Cardiac muscle cell (in vitro differentiated cells and primary cell): ENCODE measurements at regions not wholly inside any gene's neighbourhood (a gene's known extent, or its start where the extent isn't known, plus 50 kb on each side); places are given as distances from the start of the nearest gene placed in this dataset.
A peak's percentile ranks its signal among the peaks of the same experiment; 100 is the strongest.

Source experiments
- DNase-seq, 2 donors: peaks; one replicate each; pipeline versions ENCODE4 v3.0.0 to v3.0.0-alpha.2; 2010 to 2017; ENCODE audit warnings: low read depth in 1 of 2, low spot score in 1 of 2
- H3K27ac ChIP-seq: fragments of 200-600 bp; sonication (generic); 2 replicates; pipeline ENCODE4 v1.5.1; 2016
- H3K27me3 ChIP-seq: fragments of 200-600 bp; sonication (generic); 2 replicates; pipeline ENCODE4 v1.6.0; 2016; ENCODE audit warnings: control low read depth
- H3K36me3 ChIP-seq: fragments of 200-600 bp; sonication (generic); 2 replicates; pipeline ENCODE4 v1.5.1; 2016; ENCODE audit warnings: control low read depth
- H3K4me1 ChIP-seq: fragments of 200-600 bp; sonication (generic); 2 replicates; pipeline ENCODE4 v1.8.1; 2017; ENCODE audit warnings: low read depth, mild to moderate bottlenecking, mixed run types
- H3K4me3 ChIP-seq: fragments of 200-600 bp; sonication (generic); 2 replicates; pipeline ENCODE4 v1.5.1; 2016; ENCODE audit warnings: mild to moderate bottlenecking
- H3K9me3 ChIP-seq: fragments of 200-600 bp; sonication (generic); 2 replicates; pipeline ENCODE4 v1.5.1; 2017; ENCODE audit warnings: low read depth, mild to moderate bottlenecking, control low read depth
- TF ChIP-seq, protein P1 (sequence below): IDR thresholded peaks from 2 replicates; pipeline ENCODE4 v1.5.1; 2012; ENCODE audit warnings: low read depth, mild to moderate bottlenecking, low read length

DNA sequence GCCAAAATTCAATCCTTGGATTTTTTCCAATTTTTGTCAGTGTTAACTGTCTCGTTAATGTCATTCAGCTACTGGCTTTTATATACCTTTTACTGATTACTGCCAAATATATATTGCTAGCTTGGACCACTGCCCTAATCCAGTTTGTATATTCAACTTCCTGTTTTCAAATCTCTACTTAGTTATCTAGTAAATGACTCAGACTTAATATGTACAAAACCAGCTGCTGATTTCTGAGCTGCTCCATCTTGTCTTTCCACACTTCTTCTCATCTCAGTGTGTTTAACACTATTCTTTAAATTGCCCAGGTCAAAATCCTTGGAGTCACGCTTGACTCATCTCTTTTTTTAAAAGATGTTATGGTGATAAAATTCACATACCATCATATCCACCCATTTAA is 1196.7 kb downstream of the RAPGEF2 start:
- no peaks in the 10 kb centered on the region for H3K36me3 ChIP-seq
- H3K4me3 ChIP-seq, result no peak overlapping the region
- DNase-seq, result peak in 1 of 2 donors; percentile 0
- H3K4me1 ChIP-seq, result no peaks in the 10 kb centered on the region
- H3K27ac ChIP-seq, result no peak overlapping the region
- TF ChIP-seq, protein P1, sequence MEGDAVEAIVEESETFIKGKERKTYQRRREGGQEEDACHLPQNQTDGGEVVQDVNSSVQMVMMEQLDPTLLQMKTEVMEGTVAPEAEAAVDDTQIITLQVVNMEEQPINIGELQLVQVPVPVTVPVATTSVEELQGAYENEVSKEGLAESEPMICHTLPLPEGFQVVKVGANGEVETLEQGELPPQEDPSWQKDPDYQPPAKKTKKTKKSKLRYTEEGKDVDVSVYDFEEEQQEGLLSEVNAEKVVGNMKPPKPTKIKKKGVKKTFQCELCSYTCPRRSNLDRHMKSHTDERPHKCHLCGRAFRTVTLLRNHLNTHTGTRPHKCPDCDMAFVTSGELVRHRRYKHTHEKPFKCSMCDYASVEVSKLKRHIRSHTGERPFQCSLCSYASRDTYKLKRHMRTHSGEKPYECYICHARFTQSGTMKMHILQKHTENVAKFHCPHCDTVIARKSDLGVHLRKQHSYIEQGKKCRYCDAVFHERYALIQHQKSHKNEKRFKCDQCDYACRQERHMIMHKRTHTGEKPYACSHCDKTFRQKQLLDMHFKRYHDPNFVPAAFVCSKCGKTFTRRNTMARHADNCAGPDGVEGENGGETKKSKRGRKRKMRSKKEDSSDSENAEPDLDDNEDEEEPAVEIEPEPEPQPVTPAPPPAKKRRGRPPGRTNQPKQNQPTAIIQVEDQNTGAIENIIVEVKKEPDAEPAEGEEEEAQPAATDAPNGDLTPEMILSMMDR, result no peak
- H3K9me3 ChIP-seq, result no peaks in the 10 kb centered on the region
- no peaks in the 10 kb centered on the region for H3K27me3 ChIP-seq

DNA sequence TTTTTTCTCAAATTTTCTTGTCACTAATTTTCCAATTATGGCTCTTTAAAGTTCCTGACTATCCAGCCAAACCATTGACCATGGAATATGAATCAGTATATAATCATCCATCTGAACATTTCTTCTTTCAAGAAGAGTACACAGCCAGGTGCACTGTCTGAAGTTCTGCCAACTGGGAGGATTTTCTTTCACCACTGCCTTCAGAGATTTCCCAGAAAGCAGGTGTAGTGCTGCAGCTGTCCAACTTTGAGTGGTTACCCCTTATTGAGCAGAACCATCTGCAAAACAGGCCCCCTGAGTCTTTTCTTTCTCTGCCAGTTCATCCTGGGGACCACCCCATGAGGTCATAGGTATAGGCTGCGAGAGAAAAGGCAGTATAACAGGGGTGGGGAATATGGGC is 1213.2 kb downstream of the RAPGEF2 start:
- Histone ChIP-seq H3K4me1 (no peaks in the 10 kb centered on the region), H3K36me3 (no peaks in the 10 kb centered on the region), H3K27ac (no peak overlapping the region), H3K9me3 (no peaks in the 10 kb centered on the region), H3K27me3 (no peaks in the 10 kb centered on the region), H3K4me3 (no peak overlapping the region)
- TF ChIP-seq, protein P1, result no peak
- no peak for DNase-seq

DNA sequence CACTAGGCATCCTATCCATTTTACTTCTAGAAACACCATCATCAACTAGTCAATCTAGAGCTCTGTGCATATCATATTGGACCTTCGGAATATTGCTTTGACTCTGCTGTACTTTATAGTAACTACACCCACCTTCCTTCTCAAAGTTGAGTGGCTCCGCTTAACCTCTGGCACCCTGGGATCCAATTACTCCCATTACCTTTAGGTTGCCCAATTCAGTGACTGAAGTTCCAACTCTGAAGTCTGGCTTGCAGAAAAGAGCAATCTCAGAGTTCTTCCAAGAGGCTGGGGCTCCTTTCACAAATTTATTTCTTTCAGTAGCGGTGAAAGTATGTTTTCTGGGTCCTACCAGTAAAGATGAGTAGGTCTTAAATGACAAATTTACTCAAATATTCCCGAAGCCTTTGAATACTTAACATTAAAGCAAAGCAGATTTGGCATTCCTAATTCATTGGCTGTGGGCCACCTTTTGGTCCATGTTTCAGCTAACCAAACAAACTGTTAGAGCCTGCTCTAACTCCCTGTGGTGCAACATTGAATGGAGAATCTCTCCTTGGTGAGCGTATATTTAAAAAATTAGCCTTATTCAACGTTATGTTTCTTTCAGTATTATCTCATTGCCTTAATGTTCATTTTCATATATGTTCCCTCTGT is 1215.8 kb downstream of the RAPGEF2 start:
- Histone ChIP-seq H3K9me3 (no peaks in the 10 kb centered on the region), H3K4me3 (no peak overlapping the region), H3K27ac (no peak overlapping the region), H3K36me3 (no peaks in the 10 kb centered on the region), H3K4me1 (no peaks in the 10 kb centered on the region), H3K27me3 (no peaks in the 10 kb centered on the region)
- TF ChIP-seq, protein P1, result no peak
- DNase-seq, result no peak

DNA sequence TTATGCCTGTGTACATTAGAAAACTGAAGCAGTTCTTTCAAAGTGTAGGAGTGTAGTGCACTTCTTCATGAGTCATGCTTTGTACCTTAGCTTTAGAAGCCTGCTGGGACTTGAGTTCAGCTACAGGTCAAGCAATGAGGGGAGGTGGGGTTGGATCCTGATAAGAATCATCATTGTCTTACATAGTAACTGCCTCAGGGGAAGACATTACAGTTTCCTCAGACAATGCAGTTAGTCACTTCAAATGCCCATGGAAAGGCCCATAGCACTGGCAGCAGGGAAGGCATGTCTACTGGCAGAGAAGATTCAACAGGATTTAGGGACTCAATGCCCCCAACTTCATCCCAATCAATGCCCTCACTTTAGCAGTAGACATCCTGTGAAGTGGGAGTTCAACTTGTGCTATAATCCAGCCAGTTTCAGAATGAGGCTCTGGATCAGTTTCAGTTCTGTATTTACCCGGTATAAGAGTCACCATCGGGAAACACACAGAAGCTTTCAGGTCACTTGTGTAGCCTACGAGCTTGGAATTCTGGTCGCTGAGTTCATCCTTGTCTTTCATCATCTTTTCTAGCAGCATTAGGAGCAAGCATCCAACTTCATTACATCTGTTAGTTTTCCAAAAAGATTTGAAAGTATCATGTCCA is 1216.5 kb downstream of the RAPGEF2 start:
- Histone ChIP-seq H3K36me3 (no peaks in the 10 kb centered on the region), H3K27me3 (no peaks in the 10 kb centered on the region), H3K4me3 (no peak overlapping the region), H3K27ac (no peak overlapping the region), H3K4me1 (no peaks in the 10 kb centered on the region), H3K9me3 (no peaks in the 10 kb centered on the region)
- DNase-seq, result peak in 1 of 2 donors; percentile 11
- TF ChIP-seq, protein P1, result no peak

DNA sequence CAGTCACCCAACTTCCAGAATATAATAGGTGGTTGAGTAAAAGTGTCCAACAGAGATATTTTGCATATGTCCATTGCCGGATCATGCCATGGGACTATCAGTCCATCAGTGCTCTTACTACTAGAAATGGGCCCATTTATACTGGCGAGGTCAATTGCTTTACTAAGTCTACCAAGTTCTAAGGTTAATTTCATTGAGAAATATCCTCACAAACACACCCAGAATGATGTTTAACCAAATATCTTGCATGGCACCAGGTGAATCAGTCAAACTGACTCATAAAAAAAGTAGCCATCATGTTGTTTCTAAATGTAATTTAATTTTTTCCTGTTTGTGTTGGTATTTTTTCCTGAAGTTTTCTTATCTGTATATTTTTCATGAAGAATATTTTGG is 1217.0 kb downstream of the RAPGEF2 start:
- H3K4me1 ChIP-seq, result no peaks in the 10 kb centered on the region
- TF ChIP-seq, protein P1, result no peak
- H3K9me3 ChIP-seq, result no peaks in the 10 kb centered on the region
- H3K4me3 ChIP-seq, result no peak overlapping the region
- H3K27ac ChIP-seq, result no peak overlapping the region
- no peak for DNase-seq
- no peaks in the 10 kb centered on the region for H3K36me3 ChIP-seq
- H3K27me3 ChIP-seq, result no peaks in the 10 kb centered on the region
